A549 (cell line): ENCODE measurements at regions not wholly inside any gene's neighbourhood (a gene's known extent, or its start where the extent isn't known, plus 50 kb on each side); places are given as distances from the start of the nearest gene placed in this dataset.

Source experiments
- ATAC-seq, 2 experiments: fragments of 200-7000 bp in 1 of 2; fragments of >200 bp in 1 of 2; cut with Nextera tagmentation in 1 of 2; cut with Tn5 transposase in 1 of 2; 3 replicates each; pipeline versions ENCODE4 v1.8.0 to v1.9.1; 2018 to 2020; ENCODE audit warnings: mild to moderate bottlenecking in 1 of 2, moderate library complexity in 1 of 2
- CTCF ChIA-PET: fragments of 300-600 bp; sonication (Branson Sonifier 250); formaldehyde crosslinking; extraction: SDS; loops from one replicate; lab custom pipeline; 2021; ENCODE audit warnings: antibody characterized with exemption, inconsistent platforms; lab: Yijun Ruan, JAX
- POLR2A ChIA-PET: fragments of 350-600 bp; formaldehyde crosslinking; extraction: SDS; loops from one replicate; lab custom pipeline; 2021; ENCODE audit warnings: antibody characterized with exemption, inconsistent platforms; lab: Yijun Ruan, JAX
- DNase-seq, 2 experiments: peaks; one replicate each; pipeline versions ENCODE4 v3.0.0 to v3.0.0-alpha.2; 2011 to 2016; ENCODE audit warnings: low read depth in 1 of 2, low spot score in 1 of 2
- FAIRE-seq: peaks from 2 replicates; lab custom pipeline; 2011; peaks lifted over from hg19 to GRCh38; lab: Jason Lieb, UNC
- H3K27ac ChIP-seq, 2 experiments: fragments of >200 bp; sonication (Bioruptor Twin); formaldehyde crosslinking; 3 replicates each; pipeline ENCODE4 v1.5.1; 2016 to 2017
- H3K4me1 ChIP-seq: fragments of >200 bp; sonication (Bioruptor Twin); formaldehyde crosslinking; 3 replicates; pipeline ENCODE4 v1.6.1; 2016
- H3K4me2 ChIP-seq: fragments of >200 bp; sonication (Bioruptor Twin); formaldehyde crosslinking; 3 replicates; pipeline ENCODE4 v1.6.1; 2016
- H3K4me3 ChIP-seq: fragments of >200 bp; sonication (Bioruptor Twin); formaldehyde crosslinking; 3 replicates; pipeline ENCODE4 v1.5.1; 2016
- H3K9me3 ChIP-seq: fragments of >200 bp; sonication (Bioruptor Twin); formaldehyde crosslinking; 3 replicates; pipeline ENCODE4 v1.6.1; 2016
- BHLHE40 ChIP-seq: IDR thresholded peaks from 2 replicates; pipeline ENCODE4 v1.6.1; 2012; ENCODE audit warnings: low read depth, low read length, inconsistent platforms
- EHMT2 ChIP-seq: fragments of 200-600 bp; sonication (generic); IDR thresholded peaks from 2 replicates; pipeline ENCODE4 v1.6.1; 2016; ENCODE audit warnings: antibody characterized with exemption, low read depth, mild to moderate bottlenecking, moderate library complexity
- EP300 ChIP-seq, 2 experiments: fragments of >200 bp; sonication (Bioruptor Twin); formaldehyde crosslinking; IDR thresholded peaks; 2 replicates in 1 of 2; 3 replicates in 1 of 2; pipeline ENCODE4 v1.6.1; 2016 to 2017
- ESRRA ChIP-seq: fragments of 150-350 bp; IDR thresholded peaks from 2 replicates; pipeline ENCODE4 v1.6.1; 2014; ENCODE audit warnings: mild to moderate bottlenecking, low read length, borderline replicate concordance
- HOXA7 ChIP-seq: fragments of 250-450 bp; sonication (Bioruptor Pico); IDR thresholded peaks from 2 replicates; pipeline ENCODE4 v1.5.0; 2020; ENCODE audit warnings: mild to moderate bottlenecking, moderate library complexity
- HOXB13 ChIP-seq: fragments of 250-450 bp; sonication (Bioruptor Pico); IDR thresholded peaks from 2 replicates; pipeline ENCODE4 v1.5.0; 2020; ENCODE audit warnings: low read depth, mild to moderate bottlenecking, moderate library complexity
- KDM5A ChIP-seq: fragments of 200-600 bp; sonication (generic); IDR thresholded peaks from 2 replicates; pipeline ENCODE4 v1.6.1; 2016; ENCODE audit warnings: antibody characterized with exemption, mild to moderate bottlenecking
- MAFK ChIP-seq: fragments of 450-650 bp; IDR thresholded peaks from 2 replicates; pipeline ENCODE4 v1.6.1; 2014; ENCODE audit not compliant: partially characterized antibody
- MYC ChIP-seq: IDR thresholded peaks from 2 replicates; pipeline ENCODE4 v1.6.1; 2012; ENCODE audit warnings: mild to moderate bottlenecking, inconsistent platforms, low read length, improper control_type of control experiment, borderline replicate concordance
- POLR2A ChIP-seq: IDR thresholded peaks from 2 replicates; pipeline ENCODE4 v1.6.1; 2012; ENCODE audit warnings: mild to moderate bottlenecking, low read length
- RAD21 ChIP-seq, 2 experiments: fragments of >200 bp in 1 of 2; sonication (Bioruptor Twin) in 1 of 2; formaldehyde crosslinking in 1 of 2; IDR thresholded peaks in 1 of 2; conservative IDR thresholded peaks in 1 of 2; 2 replicates in 1 of 2; 3 replicates in 1 of 2; pipeline ENCODE4 v1.6.1; 2012 to 2018; ENCODE audit warnings: inconsistent platforms in 1 of 2
- RARB ChIP-seq: fragments of 250-450 bp; sonication (Bioruptor Pico); IDR thresholded peaks from 2 replicates; pipeline ENCODE4 v1.8.0; 2021; ENCODE audit warnings: mild to moderate bottlenecking, moderate library complexity
- RCOR1 ChIP-seq: fragments of 150-350 bp; IDR thresholded peaks from 2 replicates; pipeline ENCODE4 v1.6.1; 2014; ENCODE audit warnings: antibody characterized with exemption, low read length, low read depth
- RNF2 ChIP-seq: fragments of 200-600 bp; sonication (generic); IDR thresholded peaks from 2 replicates; pipeline ENCODE4 v1.6.1; 2016; ENCODE audit warnings: low read depth, mild to moderate bottlenecking, antibody characterized with exemption, moderate library complexity, borderline replicate concordance
- TFCP2L1 ChIP-seq: fragments of 250-450 bp; sonication (Bioruptor Pico); IDR thresholded peaks from 2 replicates; pipeline ENCODE4 v1.5.0; 2021; ENCODE audit warnings: mild to moderate bottlenecking
- TP53 ChIP-seq: fragments of 250-450 bp; sonication (Bioruptor Pico); IDR thresholded peaks from 2 replicates; pipeline ENCODE4 v1.5.0; 2021; ENCODE audit warnings: mild to moderate bottlenecking, moderate library complexity
- ZC3H11A ChIP-seq: fragments of 450-650 bp; IDR thresholded peaks from 2 replicates; pipeline ENCODE4 v1.6.1; 2014; ENCODE audit warnings: antibody characterized with exemption, mild to moderate bottlenecking
- ZFP36 ChIP-seq: fragments of 450-650 bp; IDR thresholded peaks from 2 replicates; pipeline ENCODE4 v1.6.1; 2014; ENCODE audit warnings: borderline replicate concordance; ENCODE audit not compliant: partially characterized antibody
- WGBS: methylation state at CpG from one replicate; pipeline ENCODE4 v1.1.6; 2017; ENCODE audit errors: missing lambda C conversion rate; 5-methylcytosine and 5-hydroxymethylcytosine counted together
- TF ChIP-seq, protein P1 (sequence below): fragments of 150-350 bp; IDR thresholded peaks from 2 replicates; pipeline ENCODE4 v1.6.1; 2014; ENCODE audit warnings: low read depth, mild to moderate bottlenecking, low read length
- TF ChIP-seq, protein P2 (sequence below): fragments of 450-650 bp; IDR thresholded peaks from 2 replicates; pipeline ENCODE4 v1.6.1; 2014; ENCODE audit warnings: antibody characterized with exemption
- TF ChIP-seq, protein P3 (sequence below): fragments of 250-450 bp; sonication (Bioruptor Pico); IDR thresholded peaks from 2 replicates; pipeline ENCODE4 v1.5.0; 2020; ENCODE audit warnings: low read depth, mild to moderate bottlenecking, moderate library complexity
- TF ChIP-seq, protein P4 (sequence below): fragments of >200 bp; sonication (Bioruptor Twin); formaldehyde crosslinking; IDR thresholded peaks from 3 replicates; pipeline ENCODE4 v1.5.1; 2016
- TF ChIP-seq, protein P5 (sequence below): IDR thresholded peaks from 2 replicates; pipeline ENCODE4 v1.6.1; 2012; ENCODE audit warnings: low read depth, borderline replicate concordance

DNA sequence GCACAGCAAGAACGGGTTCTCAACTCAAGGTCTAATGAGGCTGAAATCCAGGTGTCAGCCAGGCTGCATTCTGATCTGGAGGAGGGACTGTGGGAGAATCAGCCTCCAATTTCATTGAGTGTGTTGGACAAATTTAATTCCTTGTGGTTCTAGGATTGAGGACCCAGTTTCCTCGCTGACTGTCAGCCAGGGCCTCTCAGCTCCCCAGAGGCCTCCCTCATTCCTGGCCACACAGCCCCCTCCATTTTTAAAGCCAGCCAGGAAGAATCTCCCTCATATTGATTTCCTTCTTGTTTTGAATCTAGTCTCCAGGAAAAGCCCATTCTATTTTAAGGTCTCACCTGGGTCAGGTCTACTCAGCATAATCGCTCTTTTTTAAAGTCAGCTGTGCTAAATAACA is 73.7 kb upstream of the ARMC2 start:
- ATAC-seq (no peak), FAIRE-seq (no peak), DNase-seq (no peak)
- ChIA-PET CTCF (interaction anchor here (0.6 kb wide), 1 partner anchor 302 kb away, joined by 5 read pairs; no protein-coding TSS in a partner anchor), POLR2A (no interaction called here)
- TF ChIP-seq HOXA7 (CRISPR knock-in tag) = no peak
- no peak for TF ChIP-seq TP53 (CRISPR knock-in tag)
- no peak for TF ChIP-seq RNF2
- no peak for TF ChIP-seq ZC3H11A
- no peak for TF ChIP-seq RCOR1
- TF ChIP-seq RAD21 (conservative IDR thresholded peaks at IDR 0.05 in 1 of 2, IDR thresholded peaks at IDR 0.05 in 1 of 2) = no peak
- no peak for TF ChIP-seq TFCP2L1 (CRISPR knock-in tag)
- TF ChIP-seq BHLHE40 = no peak
- no peak for TF ChIP-seq ESRRA
- Histone ChIP-seq H3K4me2 (no peak overlapping the region), H3K9me3 (no peaks in the 10 kb centered on the region), H3K4me3 (no peak overlapping the region), H3K27ac (no peak overlapping the region), H3K4me1 (no peaks in the 10 kb centered on the region)
- 53% methylated on average over 3 of the region's 3 CpGs for WGBS

DNA sequence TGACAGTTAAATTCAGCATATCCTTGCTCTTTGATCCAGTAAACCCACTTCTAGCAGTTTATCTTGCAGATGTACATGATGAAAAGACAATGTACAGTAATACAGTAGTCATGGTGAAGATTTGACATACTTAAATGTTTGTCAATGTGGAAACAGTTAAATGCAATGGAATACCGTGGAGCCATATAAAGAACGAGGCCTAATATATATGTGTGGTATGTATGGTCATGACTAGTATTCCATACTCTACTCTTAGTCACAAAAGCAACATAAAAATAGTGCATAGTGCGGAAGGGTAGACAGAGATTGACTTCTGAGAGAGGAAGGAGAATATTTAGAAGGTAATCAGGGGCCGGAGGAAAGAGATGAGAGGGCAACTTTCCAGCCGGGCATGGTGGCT is 70.7 kb upstream of the ARMC2 start:
- FAIRE-seq (no peak), ATAC-seq (no peak)
- no peak for TF ChIP-seq EP300 (IDR thresholded peaks at IDR 0.05)
- TF ChIP-seq, protein P1, sequence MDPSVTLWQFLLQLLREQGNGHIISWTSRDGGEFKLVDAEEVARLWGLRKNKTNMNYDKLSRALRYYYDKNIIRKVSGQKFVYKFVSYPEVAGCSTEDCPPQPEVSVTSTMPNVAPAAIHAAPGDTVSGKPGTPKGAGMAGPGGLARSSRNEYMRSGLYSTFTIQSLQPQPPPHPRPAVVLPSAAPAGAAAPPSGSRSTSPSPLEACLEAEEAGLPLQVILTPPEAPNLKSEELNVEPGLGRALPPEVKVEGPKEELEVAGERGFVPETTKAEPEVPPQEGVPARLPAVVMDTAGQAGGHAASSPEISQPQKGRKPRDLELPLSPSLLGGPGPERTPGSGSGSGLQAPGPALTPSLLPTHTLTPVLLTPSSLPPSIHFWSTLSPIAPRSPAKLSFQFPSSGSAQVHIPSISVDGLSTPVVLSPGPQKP = no peak
- TF ChIP-seq HOXB13 (CRISPR knock-in tag) = no peak
- TF ChIP-seq, protein P2, sequence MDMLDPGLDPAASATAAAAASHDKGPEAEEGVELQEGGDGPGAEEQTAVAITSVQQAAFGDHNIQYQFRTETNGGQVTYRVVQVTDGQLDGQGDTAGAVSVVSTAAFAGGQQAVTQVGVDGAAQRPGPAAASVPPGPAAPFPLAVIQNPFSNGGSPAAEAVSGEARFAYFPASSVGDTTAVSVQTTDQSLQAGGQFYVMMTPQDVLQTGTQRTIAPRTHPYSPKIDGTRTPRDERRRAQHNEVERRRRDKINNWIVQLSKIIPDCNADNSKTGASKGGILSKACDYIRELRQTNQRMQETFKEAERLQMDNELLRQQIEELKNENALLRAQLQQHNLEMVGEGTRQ = no peak
- no peak for TF ChIP-seq ZFP36
- TF ChIP-seq, protein P3, sequence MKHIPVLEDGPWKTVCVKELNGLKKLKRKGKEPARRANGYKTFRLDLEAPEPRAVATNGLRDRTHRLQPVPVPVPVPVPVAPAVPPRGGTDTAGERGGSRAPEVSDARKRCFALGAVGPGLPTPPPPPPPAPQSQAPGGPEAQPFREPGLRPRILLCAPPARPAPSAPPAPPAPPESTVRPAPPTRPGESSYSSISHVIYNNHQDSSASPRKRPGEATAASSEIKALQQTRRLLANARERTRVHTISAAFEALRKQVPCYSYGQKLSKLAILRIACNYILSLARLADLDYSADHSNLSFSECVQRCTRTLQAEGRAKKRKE (CRISPR knock-in tag) = no peak
- TF ChIP-seq, protein P4, sequence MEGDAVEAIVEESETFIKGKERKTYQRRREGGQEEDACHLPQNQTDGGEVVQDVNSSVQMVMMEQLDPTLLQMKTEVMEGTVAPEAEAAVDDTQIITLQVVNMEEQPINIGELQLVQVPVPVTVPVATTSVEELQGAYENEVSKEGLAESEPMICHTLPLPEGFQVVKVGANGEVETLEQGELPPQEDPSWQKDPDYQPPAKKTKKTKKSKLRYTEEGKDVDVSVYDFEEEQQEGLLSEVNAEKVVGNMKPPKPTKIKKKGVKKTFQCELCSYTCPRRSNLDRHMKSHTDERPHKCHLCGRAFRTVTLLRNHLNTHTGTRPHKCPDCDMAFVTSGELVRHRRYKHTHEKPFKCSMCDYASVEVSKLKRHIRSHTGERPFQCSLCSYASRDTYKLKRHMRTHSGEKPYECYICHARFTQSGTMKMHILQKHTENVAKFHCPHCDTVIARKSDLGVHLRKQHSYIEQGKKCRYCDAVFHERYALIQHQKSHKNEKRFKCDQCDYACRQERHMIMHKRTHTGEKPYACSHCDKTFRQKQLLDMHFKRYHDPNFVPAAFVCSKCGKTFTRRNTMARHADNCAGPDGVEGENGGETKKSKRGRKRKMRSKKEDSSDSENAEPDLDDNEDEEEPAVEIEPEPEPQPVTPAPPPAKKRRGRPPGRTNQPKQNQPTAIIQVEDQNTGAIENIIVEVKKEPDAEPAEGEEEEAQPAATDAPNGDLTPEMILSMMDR = no peak
- TF ChIP-seq, protein P5, sequence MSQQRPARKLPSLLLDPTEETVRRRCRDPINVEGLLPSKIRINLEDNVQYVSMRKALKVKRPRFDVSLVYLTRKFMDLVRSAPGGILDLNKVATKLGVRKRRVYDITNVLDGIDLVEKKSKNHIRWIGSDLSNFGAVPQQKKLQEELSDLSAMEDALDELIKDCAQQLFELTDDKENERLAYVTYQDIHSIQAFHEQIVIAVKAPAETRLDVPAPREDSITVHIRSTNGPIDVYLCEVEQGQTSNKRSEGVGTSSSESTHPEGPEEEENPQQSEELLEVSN = no peak
- TF ChIP-seq MYC = no peak
- no peak for TF ChIP-seq POLR2A
- no peak for TF ChIP-seq KDM5A
- no peak for TF ChIP-seq EHMT2
- TF ChIP-seq MAFK = no peak
- TF ChIP-seq RARB (CRISPR knock-in tag) = no peak
- TF ChIP-seq, all 56 proteins: peak for 0

More for the DNA sequence above, 70.7 kb upstream of the ARMC2 start:
- no peaks in the 10 kb centered on the region for H3K9me3 ChIP-seq
- H3K4me3 ChIP-seq = no peak overlapping the region
- POLR2A ChIA-PET = no interaction called here
- no peak for DNase-seq
- H3K27ac ChIP-seq = no peak overlapping the region
- WGBS = 55% methylated on average over 5 of the region's 5 CpGs
- H3K4me2 ChIP-seq = no peak overlapping the region
- H3K4me1 ChIP-seq = 0 out of 3 replicates have a peak, but pooled peaks cover under 1% of the 10 kb centered on the region
- CTCF ChIA-PET = no interaction called here
